ENCODE measurements at regions not wholly inside any gene's neighbourhood (a gene's known extent, or its start where the extent isn't known, plus 50 kb on each side); places are given as distances from the start of the nearest gene placed in this dataset.

- H3K27ac ChIP-seq, result no peak overlapping the region
- TF ChIP-seq CTCF (conservative IDR thresholded peaks at IDR 0.05; ENCODE audit: low read depth, low read length), result no peak; the same call in 1 of the 2 replicates
- no peaks in the 10 kb centered on the region for H3K79me2 ChIP-seq (ENCODE audit: insufficient read depth, low read depth)
- H4K20me1 ChIP-seq (ENCODE audit: insufficient read depth), result no peaks in the 10 kb centered on the region
- no peak overlapping the region for H3K4me2 ChIP-seq
- H3K27me3 ChIP-seq (ENCODE audit: insufficient read depth, low read depth), result no peaks in the 10 kb centered on the region
- no peaks in the 10 kb centered on the region for H3K36me3 ChIP-seq (ENCODE audit: insufficient read depth)
- H3K4me3 ChIP-seq (IDR thresholded peaks at IDR 0.05; ENCODE audit: insufficient read depth, low read depth, low read length), result no peak overlapping the region
- H3K9ac ChIP-seq, result no peak overlapping the region
- H3K4me1 ChIP-seq (ENCODE audit: low read depth, poor library complexity, severe bottlenecking), result peaks cover 49% of the 10 kb centered on the region
- no peak overlapping the region for H2AFZ ChIP-seq (ENCODE audit: low read depth)
Observed at GRCh38 chr22:22748756-22749155, 104.3 kb downstream of the GGTLC2 start.

- no peak overlapping the region for H3K4me3 ChIP-seq (IDR thresholded peaks at IDR 0.05; ENCODE audit: insufficient read depth, low read depth, low read length)
- no peak overlapping the region for H3K27ac ChIP-seq
- no peak for TF ChIP-seq CTCF (conservative IDR thresholded peaks at IDR 0.05; ENCODE audit: low read depth, low read length)
- H3K27me3 ChIP-seq (ENCODE audit: insufficient read depth, low read depth), result no peaks in the 10 kb centered on the region
- peak overlapping the region; percentile 34; the same call in 1 of the 2 replicates for H3K4me2 ChIP-seq
- no peaks in the 10 kb centered on the region for H3K36me3 ChIP-seq (ENCODE audit: insufficient read depth)
- no peak overlapping the region for H3K9ac ChIP-seq
- no peaks in the 10 kb centered on the region for H3K79me2 ChIP-seq (ENCODE audit: insufficient read depth, low read depth)
- H4K20me1 ChIP-seq (ENCODE audit: insufficient read depth), result no peaks in the 10 kb centered on the region
- peaks cover 49% of the 10 kb centered on the region for H3K4me1 ChIP-seq (ENCODE audit: low read depth, poor library complexity, severe bottlenecking)
- H2AFZ ChIP-seq (ENCODE audit: low read depth), result peak overlapping the region; percentile 62
Observed at GRCh38 chr22:22749167-22749758, 104.8 kb downstream of the GGTLC2 start.

- peaks cover 42% of the 10 kb centered on the region for H3K4me1 ChIP-seq (ENCODE audit: low read depth, poor library complexity, severe bottlenecking)
- H2AFZ ChIP-seq (ENCODE audit: low read depth), result no peak overlapping the region
- H4K20me1 ChIP-seq (ENCODE audit: insufficient read depth), result no peaks in the 10 kb centered on the region
- no peak overlapping the region for H3K27ac ChIP-seq
- H3K4me2 ChIP-seq, result no peak overlapping the region
- H3K9ac ChIP-seq, result no peak overlapping the region
- TF ChIP-seq CTCF (conservative IDR thresholded peaks at IDR 0.05; ENCODE audit: low read depth, low read length), result no peak
- no peaks in the 10 kb centered on the region for H3K79me2 ChIP-seq (ENCODE audit: insufficient read depth, low read depth)
- H3K4me3 ChIP-seq (IDR thresholded peaks at IDR 0.05; ENCODE audit: insufficient read depth, low read depth, low read length), result no peak overlapping the region
- no peaks in the 10 kb centered on the region for H3K36me3 ChIP-seq (ENCODE audit: insufficient read depth)
- H3K27me3 ChIP-seq (ENCODE audit: insufficient read depth, low read depth), result no peaks in the 10 kb centered on the region
Observed at GRCh38 chr22:22750335-22751042, 106.1 kb downstream of the GGTLC2 start.

GRCh38 chr22:22751043-22751603, 106.7 kb downstream of the GGTLC2 start:
- peaks cover 36% of the 10 kb centered on the region for H3K4me1 ChIP-seq (ENCODE audit: low read depth, poor library complexity, severe bottlenecking)
- no peak overlapping the region for H3K27ac ChIP-seq
- H4K20me1 ChIP-seq (ENCODE audit: insufficient read depth), result no peaks in the 10 kb centered on the region
- no peaks in the 10 kb centered on the region for H3K27me3 ChIP-seq (ENCODE audit: insufficient read depth, low read depth)
- no peak overlapping the region for H2AFZ ChIP-seq (ENCODE audit: low read depth)
- no peaks in the 10 kb centered on the region for H3K36me3 ChIP-seq (ENCODE audit: insufficient read depth)
- no peak overlapping the region for H3K4me3 ChIP-seq (IDR thresholded peaks at IDR 0.05; ENCODE audit: insufficient read depth, low read depth, low read length)
- no peaks in the 10 kb centered on the region for H3K79me2 ChIP-seq (ENCODE audit: insufficient read depth, low read depth)
- H3K4me2 ChIP-seq, result no peak overlapping the region
- H3K9ac ChIP-seq, result no peak overlapping the region
- TF ChIP-seq CTCF (conservative IDR thresholded peaks at IDR 0.05; ENCODE audit: low read depth, low read length), result no peak
